ENCODE measurements at regions not wholly inside any gene's neighbourhood (a gene's known extent, or its start where the extent isn't known, plus 50 kb on each side); places are given as distances from the start of the nearest gene placed in this dataset.

DNA sequence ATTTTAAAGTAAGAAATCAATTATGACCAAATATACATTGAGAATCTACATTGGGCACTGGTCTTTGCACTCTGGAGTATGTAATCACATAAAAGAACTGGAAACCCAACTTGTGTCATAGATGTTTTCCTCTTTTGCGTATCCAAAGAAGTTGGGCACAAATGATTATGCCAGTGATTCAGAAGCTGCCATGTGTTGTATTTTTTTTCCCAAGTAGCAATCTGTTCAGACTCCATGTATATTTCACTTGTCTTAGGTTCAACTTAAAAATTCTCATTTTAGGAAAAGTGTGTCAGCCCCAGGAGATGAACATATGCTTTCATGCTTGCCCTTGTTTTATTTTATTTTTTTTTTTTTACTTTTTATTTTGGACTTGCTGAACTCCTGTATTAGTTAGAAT is 441.5 kb downstream of the PDZRN4 start:
- TF ChIP-seq, protein P1, sequence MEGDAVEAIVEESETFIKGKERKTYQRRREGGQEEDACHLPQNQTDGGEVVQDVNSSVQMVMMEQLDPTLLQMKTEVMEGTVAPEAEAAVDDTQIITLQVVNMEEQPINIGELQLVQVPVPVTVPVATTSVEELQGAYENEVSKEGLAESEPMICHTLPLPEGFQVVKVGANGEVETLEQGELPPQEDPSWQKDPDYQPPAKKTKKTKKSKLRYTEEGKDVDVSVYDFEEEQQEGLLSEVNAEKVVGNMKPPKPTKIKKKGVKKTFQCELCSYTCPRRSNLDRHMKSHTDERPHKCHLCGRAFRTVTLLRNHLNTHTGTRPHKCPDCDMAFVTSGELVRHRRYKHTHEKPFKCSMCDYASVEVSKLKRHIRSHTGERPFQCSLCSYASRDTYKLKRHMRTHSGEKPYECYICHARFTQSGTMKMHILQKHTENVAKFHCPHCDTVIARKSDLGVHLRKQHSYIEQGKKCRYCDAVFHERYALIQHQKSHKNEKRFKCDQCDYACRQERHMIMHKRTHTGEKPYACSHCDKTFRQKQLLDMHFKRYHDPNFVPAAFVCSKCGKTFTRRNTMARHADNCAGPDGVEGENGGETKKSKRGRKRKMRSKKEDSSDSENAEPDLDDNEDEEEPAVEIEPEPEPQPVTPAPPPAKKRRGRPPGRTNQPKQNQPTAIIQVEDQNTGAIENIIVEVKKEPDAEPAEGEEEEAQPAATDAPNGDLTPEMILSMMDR (IDR thresholded peaks at IDR 0.05; ENCODE audit: borderline replicate concordance, insufficient read depth, low read depth, low read length) = no peak
- no peak overlapping the region for H3K4me3 ChIP-seq (ENCODE audit: low read depth, low read length)

DNA sequence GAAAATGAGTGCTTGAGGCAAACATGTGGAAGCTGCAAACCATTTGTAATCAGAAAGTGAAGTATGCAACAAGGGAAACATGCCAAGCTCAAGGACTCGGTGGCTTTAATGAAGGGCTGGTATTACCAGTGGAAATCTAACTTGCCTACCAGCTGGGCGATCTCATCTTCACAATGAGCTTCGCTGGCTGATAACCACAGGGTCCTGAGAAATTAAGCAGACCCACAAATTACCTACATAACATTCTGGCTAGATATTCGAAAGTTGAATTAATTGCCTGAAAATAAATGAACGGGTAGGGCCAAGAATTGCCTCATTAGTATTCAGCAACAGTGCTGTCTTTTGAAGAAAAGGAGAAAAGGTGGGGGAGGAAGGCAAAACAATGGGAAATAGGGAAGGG is 439.4 kb downstream of the PDZRN4 start:
- no peak overlapping the region for H3K4me3 ChIP-seq (ENCODE audit: low read depth, low read length)
- TF ChIP-seq, protein P1 (IDR thresholded peaks at IDR 0.05; ENCODE audit: borderline replicate concordance, insufficient read depth, low read depth, low read length) = no peak

DNA sequence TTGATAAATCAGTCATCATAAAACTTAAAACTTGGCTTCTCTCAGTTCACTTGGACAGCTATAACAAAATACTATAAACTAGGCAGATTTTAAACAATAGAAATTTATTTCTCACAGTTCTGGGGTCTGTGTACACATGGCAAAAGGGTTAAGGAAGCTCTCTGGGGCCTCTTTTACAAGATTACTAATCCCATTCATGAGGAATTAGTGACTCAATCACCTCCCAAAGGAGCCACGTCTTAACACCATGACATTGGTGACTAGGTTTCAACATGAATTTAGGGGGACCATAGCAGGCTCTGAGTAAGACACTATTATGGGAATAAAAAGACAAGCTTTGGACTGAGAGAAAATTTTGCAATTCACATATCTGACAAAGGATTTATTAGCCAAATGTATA is 436.5 kb downstream of the PDZRN4 start:
- TF ChIP-seq, protein P1 (IDR thresholded peaks at IDR 0.05; ENCODE audit: borderline replicate concordance, insufficient read depth, low read depth, low read length) = no peak
- no peak overlapping the region for H3K4me3 ChIP-seq (ENCODE audit: low read depth, low read length)

All from GM12875 (cell line).